DOHH2 (cell line): ENCODE measurements at regions not wholly inside any gene's neighbourhood (a gene's known extent, or its start where the extent isn't known, plus 50 kb on each side); places are given as distances from the start of the nearest gene placed in this dataset.

Source experiments
- H3F3A ChIP-seq: fragments of 200-600 bp; sonication (generic), shearing (Covaris generic); 2 replicates; pipeline ENCODE4 v1.6.0; 2016; ENCODE audit warnings: antibody characterized with exemption, mild to moderate bottlenecking; ENCODE audit not compliant: control insufficient read depth, insufficient read depth
- H3K27ac ChIP-seq: fragments of 200-600 bp; sonication (generic); 2 replicates; pipeline ENCODE4 v1.5.1; 2014; ENCODE audit warnings: low read depth, mild to moderate bottlenecking, low read length, moderate library complexity
- H3K27me3 ChIP-seq: fragments of 200-600 bp; sonication (generic); 2 replicates; pipeline ENCODE4 v1.6.1; 2014; ENCODE audit warnings: mild to moderate bottlenecking, low read length, mixed read lengths; ENCODE audit not compliant: control insufficient read depth
- H3K36me3 ChIP-seq: fragments of 200-600 bp; sonication (generic); 2 replicates; pipeline ENCODE4 v1.6.1; 2014; ENCODE audit warnings: mild to moderate bottlenecking, low read length, moderate library complexity, mixed read lengths; ENCODE audit not compliant: control insufficient read depth
- H3K4me1 ChIP-seq: fragments of 200-600 bp; sonication (generic); 2 replicates; pipeline ENCODE4 v1.6.1; 2014; ENCODE audit warnings: mild to moderate bottlenecking, low read length, mixed read lengths; ENCODE audit not compliant: control insufficient read depth
- H3K4me2 ChIP-seq: fragments of 200-600 bp; sonication (generic); 2 replicates; pipeline ENCODE4 v1.6.0; 2014; ENCODE audit warnings: mild to moderate bottlenecking, low read length, moderate library complexity
- H3K4me3 ChIP-seq: fragments of 200-600 bp; sonication (generic); 2 replicates; pipeline ENCODE4 v1.5.1; 2014; ENCODE audit warnings: mild to moderate bottlenecking, low read length, mixed read lengths
- H3K79me2 ChIP-seq: fragments of 200-600 bp; sonication (generic); 2 replicates; pipeline ENCODE4 v1.6.1; 2014; ENCODE audit warnings: mild to moderate bottlenecking, low read length, mixed read lengths; ENCODE audit not compliant: control insufficient read depth
- H3K9me2 ChIP-seq: fragments of 200-600 bp; sonication (generic); replicated peaks from 2 replicates; pipeline ENCODE4 v1.6.1; 2014; ENCODE audit warnings: mild to moderate bottlenecking, low read length, mixed read lengths; ENCODE audit not compliant: control insufficient read depth
- H3K9me3 ChIP-seq: fragments of 200-600 bp; sonication (generic); 2 replicates; pipeline ENCODE4 v1.6.1; 2014; ENCODE audit warnings: antibody characterized with exemption, low read length, mixed read lengths; ENCODE audit not compliant: control insufficient read depth, insufficient read depth
- H4K20me1 ChIP-seq: fragments of 200-600 bp; sonication (generic); 2 replicates; pipeline ENCODE4 v1.6.0; 2014; ENCODE audit warnings: low read depth, mild to moderate bottlenecking, antibody characterized with exemption, low read length, moderate library complexity; ENCODE audit not compliant: control insufficient read depth, insufficient read depth
- CTCF ChIP-seq: fragments of 200-600 bp; sonication (generic); IDR thresholded peaks from one replicate; pipeline ENCODE4 v1.5.1; 2014; ENCODE audit warnings: antibody characterized with exemption, mild to moderate bottlenecking, low read depth, low read length; ENCODE audit not compliant: poor library complexity, severe bottlenecking
- EZH2phosphoT487 ChIP-seq: fragments of 200-600 bp; sonication (generic); IDR thresholded peaks from 2 replicates; pipeline ENCODE4 v1.6.1; 2017; ENCODE audit warnings: borderline replicate concordance, mild to moderate bottlenecking, antibody characterized with exemption, low read length, moderate library complexity, mixed read lengths

GRCh38 chr12:24473097-24473496 is 475.8 kb downstream of the BCAT1 start:
- Histone ChIP-seq H3F3A (no peaks in the 10 kb centered on the region), H3K4me2 (no peak overlapping the region), H3K27ac (no peak overlapping the region), H3K79me2 (no peaks in the 10 kb centered on the region), H3K4me1 (no peaks in the 10 kb centered on the region), H4K20me1 (no peaks in the 10 kb centered on the region), H3K9me3 (no peaks in the 10 kb centered on the region), H3K9me2 (no peaks in the 10 kb centered on the region), H3K36me3 (no peaks in the 10 kb centered on the region), H3K4me3 (no peak overlapping the region), H3K27me3 (0 out of 2 replicates have a peak, but pooled peaks cover 5% of the 10 kb centered on the region)
- TF ChIP-seq EZH2phosphoT487 (no peak), CTCF (no peak)

DNA sequence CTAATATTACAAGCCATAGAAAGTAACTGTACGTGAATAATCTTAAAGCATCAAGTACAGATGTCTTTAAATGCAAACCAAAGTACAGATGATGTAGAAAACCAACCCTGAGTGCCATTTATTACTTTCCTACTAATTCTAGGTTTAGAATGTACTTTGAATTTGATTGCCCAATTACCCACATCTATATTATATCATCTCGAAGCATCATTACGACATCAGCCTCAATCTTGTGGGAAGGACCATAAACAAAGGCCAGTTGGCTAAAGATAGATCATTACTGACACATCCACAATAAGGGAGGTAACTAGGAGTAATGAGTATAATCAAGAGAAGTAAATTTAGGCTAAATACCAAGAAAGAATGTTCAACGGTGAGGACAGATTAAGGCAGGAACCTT is 478.9 kb downstream of the BCAT1 start:
- H3K4me1 ChIP-seq = no peaks in the 10 kb centered on the region
- no peak overlapping the region for H3K4me3 ChIP-seq
- TF ChIP-seq EZH2phosphoT487 (no peak), CTCF (no peak)
- H3K9me2 ChIP-seq = no peaks in the 10 kb centered on the region
- no peak overlapping the region for H3K4me2 ChIP-seq
- H3K36me3 ChIP-seq = no peaks in the 10 kb centered on the region
- H3K79me2 ChIP-seq = no peaks in the 10 kb centered on the region
- H3K9me3 ChIP-seq = no peaks in the 10 kb centered on the region
- no peaks in the 10 kb centered on the region for H3F3A ChIP-seq
- H3K27me3 ChIP-seq = 0 out of 2 replicates have a peak, but pooled peaks cover 5% of the 10 kb centered on the region
- H4K20me1 ChIP-seq = no peaks in the 10 kb centered on the region
- H3K27ac ChIP-seq = no peak overlapping the region

GRCh38 chr12:24469089-24469488 is 479.8 kb downstream of the BCAT1 start:
- no peaks in the 10 kb centered on the region for H3K36me3 ChIP-seq
- 0 out of 2 replicates have a peak, but pooled peaks cover 5% of the 10 kb centered on the region for H3K27me3 ChIP-seq
- no peaks in the 10 kb centered on the region for H4K20me1 ChIP-seq
- no peaks in the 10 kb centered on the region for H3K9me3 ChIP-seq
- H3K4me3 ChIP-seq = no peak overlapping the region
- no peak overlapping the region for H3K4me2 ChIP-seq
- TF ChIP-seq EZH2phosphoT487 = no peak
- no peak for TF ChIP-seq CTCF
- no peaks in the 10 kb centered on the region for H3K9me2 ChIP-seq
- H3K4me1 ChIP-seq = no peaks in the 10 kb centered on the region
- no peak overlapping the region for H3K27ac ChIP-seq
- no peaks in the 10 kb centered on the region for H3K79me2 ChIP-seq
- no peaks in the 10 kb centered on the region for H3F3A ChIP-seq
